ENCODE measurements at regions not wholly inside any gene's neighbourhood (a gene's known extent, or its start where the extent isn't known, plus 50 kb on each side); places are given as distances from the start of the nearest gene placed in this dataset.

DNA sequence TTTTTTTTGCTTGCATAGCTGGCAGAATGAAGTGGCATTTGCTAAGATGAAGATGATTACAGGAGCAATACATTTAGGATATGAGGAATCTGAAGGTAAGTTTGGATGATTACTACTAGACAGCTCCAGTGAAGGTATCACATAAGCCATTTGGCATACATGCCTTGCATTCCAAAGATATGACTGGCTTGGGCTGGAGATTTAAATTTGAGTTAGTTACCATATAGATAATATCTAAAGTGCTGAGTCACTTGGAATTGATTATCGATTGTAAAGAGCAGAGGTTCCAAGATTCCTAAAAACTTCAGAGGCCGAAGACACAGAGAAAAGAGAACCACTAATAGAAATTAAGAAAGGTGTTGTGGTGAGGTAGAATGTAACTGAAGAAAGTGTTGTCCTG lies 1026.4 kb downstream of the DSC3 start:
- Histone ChIP-seq H3K79me2 (ENCODE audit: control insufficient read depth, insufficient read depth, low read length) (no peaks in the 10 kb centered on the region), H3K27me3 (ENCODE audit: control insufficient read depth, insufficient read depth, low read length) (no peaks in the 10 kb centered on the region)
- no peak for TF ChIP-seq EZH2 (IDR thresholded peaks at IDR 0.05; ENCODE audit: low read length, missing control alignments)
- TF ChIP-seq, protein P1, sequence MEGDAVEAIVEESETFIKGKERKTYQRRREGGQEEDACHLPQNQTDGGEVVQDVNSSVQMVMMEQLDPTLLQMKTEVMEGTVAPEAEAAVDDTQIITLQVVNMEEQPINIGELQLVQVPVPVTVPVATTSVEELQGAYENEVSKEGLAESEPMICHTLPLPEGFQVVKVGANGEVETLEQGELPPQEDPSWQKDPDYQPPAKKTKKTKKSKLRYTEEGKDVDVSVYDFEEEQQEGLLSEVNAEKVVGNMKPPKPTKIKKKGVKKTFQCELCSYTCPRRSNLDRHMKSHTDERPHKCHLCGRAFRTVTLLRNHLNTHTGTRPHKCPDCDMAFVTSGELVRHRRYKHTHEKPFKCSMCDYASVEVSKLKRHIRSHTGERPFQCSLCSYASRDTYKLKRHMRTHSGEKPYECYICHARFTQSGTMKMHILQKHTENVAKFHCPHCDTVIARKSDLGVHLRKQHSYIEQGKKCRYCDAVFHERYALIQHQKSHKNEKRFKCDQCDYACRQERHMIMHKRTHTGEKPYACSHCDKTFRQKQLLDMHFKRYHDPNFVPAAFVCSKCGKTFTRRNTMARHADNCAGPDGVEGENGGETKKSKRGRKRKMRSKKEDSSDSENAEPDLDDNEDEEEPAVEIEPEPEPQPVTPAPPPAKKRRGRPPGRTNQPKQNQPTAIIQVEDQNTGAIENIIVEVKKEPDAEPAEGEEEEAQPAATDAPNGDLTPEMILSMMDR (conservative IDR thresholded peaks at IDR 0.05 in 1 of 2, IDR thresholded peaks at IDR 0.05 in 1 of 2; ENCODE audit: low read depth in 1 of 2, low read length in 2 of 2), result no peak

DNA sequence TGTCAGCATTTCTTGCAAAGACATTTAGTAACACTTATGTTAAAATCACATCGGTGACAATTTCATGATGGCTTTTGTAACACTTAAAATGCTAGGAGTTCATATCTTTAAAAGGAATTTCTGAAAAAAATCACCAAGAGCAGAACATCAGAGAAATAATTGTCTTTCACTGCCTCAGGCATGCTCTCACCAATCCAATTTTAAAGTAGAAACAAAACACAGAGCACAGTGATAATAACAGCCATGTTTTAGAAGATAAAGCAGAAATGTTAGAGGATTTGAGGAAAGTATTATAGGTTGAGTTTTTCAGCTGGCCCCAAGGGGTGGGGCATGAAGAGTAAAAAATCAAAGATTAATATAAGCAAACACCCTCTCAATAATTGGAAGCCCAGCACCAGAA lies 1037.6 kb downstream of the DSC3 start:
- Histone ChIP-seq H3K27me3 (ENCODE audit: control insufficient read depth, insufficient read depth, low read length) (no peaks in the 10 kb centered on the region), H3K79me2 (ENCODE audit: control insufficient read depth, insufficient read depth, low read length) (no peaks in the 10 kb centered on the region), H3K4me1 (ENCODE audit: control insufficient read depth, extremely low read depth, insufficient read depth, low read length) (no peaks in the 10 kb centered on the region), H2AFZ (ENCODE audit: low read length) (no peak overlapping the region), H3K4me2 (ENCODE audit: extremely low read depth, insufficient read depth, low read length) (no peak overlapping the region), H3K9ac (ENCODE audit: insufficient read depth, low read length) (no peak overlapping the region), H3K9me3 (ENCODE audit: control insufficient read depth, insufficient read depth, low read depth, low read length) (no peaks in the 10 kb centered on the region), H3K27ac (ENCODE audit: insufficient read depth, low read length) (no peak overlapping the region), H3K36me3 (ENCODE audit: control insufficient read depth, insufficient read depth, low read length) (no peaks in the 10 kb centered on the region), H4K20me1 (ENCODE audit: control insufficient read depth, extremely low read depth, insufficient read depth, low read length) (no peaks in the 10 kb centered on the region), H3K4me3 (replicated peaks in 1 of 4; ENCODE audit: control extremely low read depth in 1 of 4, insufficient read depth in 1 of 4, low read depth in 3 of 4, low read length in 4 of 4) (no peak overlapping the region)
- DNase-seq (ENCODE audit: low read depth in 2 of 2), result no peak
- TF ChIP-seq, protein P1 (conservative IDR thresholded peaks at IDR 0.05 in 1 of 2, IDR thresholded peaks at IDR 0.05 in 1 of 2; ENCODE audit: low read depth in 1 of 2, low read length in 2 of 2), result no peak
- no peak for TF ChIP-seq EZH2 (IDR thresholded peaks at IDR 0.05; ENCODE audit: low read length, missing control alignments)

More for the DNA sequence above, 1026.4 kb downstream of the DSC3 start:
- H3K4me3 ChIP-seq (replicated peaks in 1 of 4; ENCODE audit: control extremely low read depth in 1 of 4, insufficient read depth in 1 of 4, low read depth in 3 of 4, low read length in 4 of 4), result no peak overlapping the region
- DNase-seq (ENCODE audit: low read depth in 2 of 2), result peak in 1 of 2 donors; percentile 14
- H4K20me1 ChIP-seq (ENCODE audit: control insufficient read depth, extremely low read depth, insufficient read depth, low read length), result no peaks in the 10 kb centered on the region
- no peak overlapping the region for H3K27ac ChIP-seq (ENCODE audit: insufficient read depth, low read length)
- no peaks in the 10 kb centered on the region for H3K4me1 ChIP-seq (ENCODE audit: control insufficient read depth, extremely low read depth, insufficient read depth, low read length)
- H2AFZ ChIP-seq (ENCODE audit: low read length), result no peak overlapping the region
- no peaks in the 10 kb centered on the region for H3K36me3 ChIP-seq (ENCODE audit: control insufficient read depth, insufficient read depth, low read length)
- no peaks in the 10 kb centered on the region for H3K9me3 ChIP-seq (ENCODE audit: control insufficient read depth, insufficient read depth, low read depth, low read length)
- no peak overlapping the region for H3K4me2 ChIP-seq (ENCODE audit: extremely low read depth, insufficient read depth, low read length)
- no peak overlapping the region for H3K9ac ChIP-seq (ENCODE audit: insufficient read depth, low read length)

DNA sequence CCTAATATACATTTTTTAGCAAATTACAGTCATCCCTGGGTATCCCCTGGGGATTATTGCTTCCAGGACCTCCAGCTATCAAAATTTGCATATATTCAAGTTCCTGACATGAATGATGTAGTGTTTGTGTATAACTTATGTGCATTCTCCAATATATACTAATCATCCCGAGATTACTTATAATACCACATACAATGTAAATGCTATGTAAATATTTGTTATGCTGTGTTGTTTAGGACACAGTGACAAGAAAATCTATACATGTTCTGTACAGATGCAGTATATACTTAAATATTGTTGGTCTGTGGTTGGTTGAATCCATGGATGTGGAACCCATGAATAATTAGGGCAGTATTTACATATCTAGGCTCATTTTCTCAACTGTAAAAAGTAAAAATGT lies 1060.3 kb downstream of the DSC3 start:
- Histone ChIP-seq H4K20me1 (ENCODE audit: control insufficient read depth, extremely low read depth, insufficient read depth, low read length) (no peaks in the 10 kb centered on the region), H3K4me1 (ENCODE audit: control insufficient read depth, extremely low read depth, insufficient read depth, low read length) (no peaks in the 10 kb centered on the region), H3K9ac (ENCODE audit: insufficient read depth, low read length) (no peak overlapping the region), H3K4me2 (ENCODE audit: extremely low read depth, insufficient read depth, low read length) (no peak overlapping the region), H3K27ac (ENCODE audit: insufficient read depth, low read length) (no peak overlapping the region), H3K79me2 (ENCODE audit: control insufficient read depth, insufficient read depth, low read length) (no peaks in the 10 kb centered on the region), H3K27me3 (ENCODE audit: control insufficient read depth, insufficient read depth, low read length) (no peaks in the 10 kb centered on the region), H3K4me3 (replicated peaks in 1 of 4; ENCODE audit: control extremely low read depth in 1 of 4, insufficient read depth in 1 of 4, low read depth in 3 of 4, low read length in 4 of 4) (no peak overlapping the region), H3K9me3 (ENCODE audit: control insufficient read depth, insufficient read depth, low read depth, low read length) (no peaks in the 10 kb centered on the region), H3K36me3 (ENCODE audit: control insufficient read depth, insufficient read depth, low read length) (no peaks in the 10 kb centered on the region), H2AFZ (ENCODE audit: low read length) (no peak overlapping the region)
- TF ChIP-seq, protein P1 (conservative IDR thresholded peaks at IDR 0.05 in 1 of 2, IDR thresholded peaks at IDR 0.05 in 1 of 2; ENCODE audit: low read depth in 1 of 2, low read length in 2 of 2), result no peak
- TF ChIP-seq EZH2 (IDR thresholded peaks at IDR 0.05; ENCODE audit: low read length, missing control alignments), result no peak
- no peak for DNase-seq (ENCODE audit: low read depth in 2 of 2)

All from fibroblast of lung (primary cell).